DMS 273 treated with DMSO at 0.1 percent for 48 hours (cell line): ENCODE measurements at regions not wholly inside any gene's neighbourhood (a gene's known extent, or its start where the extent isn't known, plus 50 kb on each side); places are given as distances from the start of the nearest gene placed in this dataset.

Experiments
- DNase-seq: peaks from one replicate; lab custom pipeline; 2025; lab: John Stamatoyannopoulos, UW

- DNase-seq: no peak
These were observed 356.3 kb upstream of the CAMK1G start for GRCh38 chr1:209227171-209227570.

- DNase-seq: no peak
These were observed 355.6 kb upstream of the CAMK1G start for GRCh38 chr1:209227941-209228340.

- DNase-seq: no peak
These were observed 353.9 kb upstream of the CAMK1G start for GRCh38 chr1:209229494-209230061.

- no peak for DNase-seq
These were observed 353.2 kb upstream of the CAMK1G start for GRCh38 chr1:209230314-209230713.

- no peak for DNase-seq
These were observed 351.9 kb upstream of the CAMK1G start for GRCh38 chr1:209231476-209232156.

GRCh38 chr1:209232197-209232596 lies 351.3 kb upstream of the CAMK1G start:
- DNase-seq: no peak

GRCh38 chr1:209232759-209233158 lies 350.8 kb upstream of the CAMK1G start:
- no peak for DNase-seq

- DNase-seq: no peak
These were observed 348.3 kb upstream of the CAMK1G start for GRCh38 chr1:209235166-209235565.

- DNase-seq: no peak
These were observed 345.2 kb upstream of the CAMK1G start for GRCh38 chr1:209238356-209238755.

GRCh38 chr1:209240351-209240750 lies 343.2 kb upstream of the CAMK1G start:
- no peak for DNase-seq

GRCh38 chr1:209241487-209241886 lies 342.0 kb upstream of the CAMK1G start:
- no peak for DNase-seq

- peak; percentile 65 for DNase-seq
These were observed 334.8 kb upstream of the CAMK1G start for GRCh38 chr1:209248649-209249279.

- DNase-seq: peak; percentile 68
These were observed 334.2 kb upstream of the CAMK1G start for GRCh38 chr1:209249280-209249670.

- DNase-seq: peak; percentile 38
These were observed 333.6 kb upstream of the CAMK1G start for GRCh38 chr1:209249785-209250440.

GRCh38 chr1:209250861-209251636 lies 332.5 kb upstream of the CAMK1G start:
- peak; percentile 92 for DNase-seq

GRCh38 chr1:209256766-209257350 lies 326.7 kb upstream of the CAMK1G start:
- no peak for DNase-seq

GRCh38 chr1:209257454-209257853 lies 326.1 kb upstream of the CAMK1G start:
- DNase-seq: no peak

GRCh38 chr1:209260136-209260535 lies 323.4 kb upstream of the CAMK1G start:
- DNase-seq: no peak

GRCh38 chr1:209262631-209263030 lies 320.9 kb upstream of the CAMK1G start:
- no peak for DNase-seq

GRCh38 chr1:209265301-209265700 lies 318.2 kb upstream of the CAMK1G start:
- no peak for DNase-seq

- DNase-seq: no peak
These were observed 316.8 kb upstream of the CAMK1G start for GRCh38 chr1:209266590-209267205.
